H1 (cell line): ENCODE measurements at regions not wholly inside any gene's neighbourhood (a gene's known extent, or its start where the extent isn't known, plus 50 kb on each side); places are given as distances from the start of the nearest gene placed in this dataset.
"Not testable (repeated sequence)": the region's sequence is repeated elsewhere in the genome, so short reads cannot be mapped to it uniquely, and the experiment has no call there.

Source experiments
- CTCF ChIA-PET: fragments of 300-600 bp; sonication (Branson Sonifier 250); formaldehyde crosslinking; loops from one replicate; lab custom pipeline; 2021; ENCODE audit not compliant: partially characterized antibody; lab: Charles Lee
- POLR2A ChIA-PET: fragments of 300-600 bp; sonication (Branson Sonifier 250); formaldehyde crosslinking; loops from one replicate; lab custom pipeline; 2021; ENCODE audit warnings: inconsistent platforms; ENCODE audit not compliant: partially characterized antibody; lab: Charles Lee
- DNase-seq, 2 experiments: peaks; one replicate each; pipeline versions ENCODE4 v3.0.0 to v3.0.0-alpha.2; 2010 to 2022; ENCODE audit warnings: low spot score in 2 of 2, low read depth in 1 of 2, mixed read lengths in 1 of 2
- FAIRE-seq: peaks from 2 replicates; lab custom pipeline; 2011; peaks lifted over from hg19 to GRCh38; lab: Jason Lieb, UNC
- H2AFZ ChIP-seq: 2 replicates; pipeline ENCODE4 v1.8.1; 2012; ENCODE audit warnings: low read length, inconsistent platforms
- H2AK5ac ChIP-seq: 2 replicates; pipeline ENCODE4 v1.6.1; 2013; ENCODE audit warnings: low read depth, low read length
- H2BK120ac ChIP-seq: replicated peaks from 2 replicates; pipeline ENCODE3; 2013; ENCODE audit warnings: low read depth, low read length, inconsistent platforms
- H2BK12ac ChIP-seq: 2 replicates; pipeline ENCODE4 v1.6.1; 2013; ENCODE audit warnings: low read depth, low read length
- H2BK15ac ChIP-seq: 2 replicates; pipeline ENCODE4 v1.6.1; 2013; ENCODE audit warnings: low read length
- H2BK20ac ChIP-seq: 2 replicates; pipeline ENCODE4 v1.6.1; 2013; ENCODE audit warnings: low read length
- H2BK5ac ChIP-seq: 2 replicates; pipeline ENCODE4 v1.6.1; 2013; ENCODE audit warnings: low read depth, low read length
- H3K14ac ChIP-seq: 2 replicates; pipeline ENCODE4 v1.6.1; 2013; ENCODE audit warnings: inconsistent platforms; ENCODE audit not compliant: insufficient read length
- H3K18ac ChIP-seq: 2 replicates; pipeline ENCODE4 v1.6.1; 2013; ENCODE audit warnings: low read length; ENCODE audit errors: extremely low read depth
- H3K23ac ChIP-seq: 2 replicates; pipeline ENCODE4 v1.6.1; 2013; ENCODE audit warnings: inconsistent platforms; ENCODE audit not compliant: insufficient read length
- H3K23me2 ChIP-seq: 2 replicates; pipeline ENCODE4 v1.6.1; 2013; ENCODE audit warnings: low read depth, low read length
- H3K27ac ChIP-seq: 2 replicates; pipeline ENCODE4 v1.6.1; 2011; ENCODE audit warnings: low read depth, low read length, inconsistent platforms
- H3K27me3 ChIP-seq, 4 experiments: replicated peaks in 1 of 4; 1 replicate in 1 of 4; 2 replicates in 3 of 4; pipeline versions ENCODE4 v1.6.1 to v1.8.1; 2011 to 2013; ENCODE audit warnings: low read length in 3 of 4, mild to moderate bottlenecking in 3 of 4, inconsistent platforms in 2 of 4, mixed read lengths in 2 of 4, moderate library complexity in 1 of 4; ENCODE audit not compliant: control insufficient read depth in 3 of 4, insufficient read depth in 3 of 4; ENCODE audit errors: extremely low read depth in 1 of 4
- H3K36me3 ChIP-seq, 4 experiments: 2 replicates each; pipeline versions ENCODE4 v1.6.1 to v1.8.1; 2011 to 2013; ENCODE audit warnings: mild to moderate bottlenecking in 4 of 4, low read length in 3 of 4, moderate library complexity in 2 of 4, control low read depth in 1 of 4, inconsistent platforms in 1 of 4; ENCODE audit not compliant: insufficient read depth in 4 of 4, control insufficient read depth in 2 of 4
- H3K4ac ChIP-seq: replicated peaks from 2 replicates; pipeline ENCODE3; 2013; ENCODE audit warnings: low read length, low read depth, mixed read lengths, inconsistent platforms; ENCODE audit not compliant: insufficient read length
- H3K4me1 ChIP-seq, 4 experiments: replicated peaks in 1 of 4; 1 replicate in 1 of 4; 2 replicates in 3 of 4; pipeline versions ENCODE4 v1.6.1 to v1.8.1; 2011 to 2013; ENCODE audit warnings: low read length in 3 of 4, inconsistent platforms in 2 of 4, mixed read lengths in 1 of 4; ENCODE audit not compliant: insufficient read depth in 4 of 4, control insufficient read depth in 3 of 4
- H3K4me2 ChIP-seq, 2 experiments: 2 replicates each; pipeline versions ENCODE4 v1.6.1 to v1.8.1; 2011 to 2013; ENCODE audit warnings: low read depth in 2 of 2, low read length in 2 of 2, control low read depth in 1 of 2, inconsistent platforms in 1 of 2, mild to moderate bottlenecking in 1 of 2; ENCODE audit not compliant: insufficient read depth in 1 of 2
- H3K4me3 ChIP-seq, 4 experiments: fragments of 200-600, 300-600 bp in 1 of 4; sonication (generic), shearing (Covaris generic), sonication (Bioruptor Twin) in 1 of 4; 2 replicates each; pipeline versions ENCODE4 v1.5.1 to v1.8.1; 2011 to 2016; ENCODE audit warnings: low read length in 4 of 4, low read depth in 3 of 4, control low read depth in 2 of 4, inconsistent platforms in 2 of 4, mild to moderate bottlenecking in 2 of 4, mixed read lengths in 1 of 4, moderate library complexity in 1 of 4; ENCODE audit not compliant: insufficient read depth in 2 of 4; ENCODE audit errors: extremely low read depth in 1 of 4
- H3K56ac ChIP-seq: replicated peaks from 2 replicates; pipeline ENCODE3; 2013; ENCODE audit warnings: low read depth, mild to moderate bottlenecking, mixed read lengths, low read length, inconsistent platforms; ENCODE audit not compliant: insufficient read length
- H3K79me1 ChIP-seq: 2 replicates; pipeline ENCODE4 v1.6.1; 2013; ENCODE audit warnings: low read depth, low read length, control low read depth
- H3K79me2 ChIP-seq, 2 experiments: 2 replicates each; pipeline versions ENCODE4 v1.6.1 to v1.8.1; 2012 to 2013; ENCODE audit warnings: low read length in 2 of 2, mild to moderate bottlenecking in 2 of 2, inconsistent platforms in 1 of 2; ENCODE audit not compliant: insufficient read depth in 2 of 2, control insufficient read depth in 1 of 2
- H3K9ac ChIP-seq, 4 experiments: replicated peaks in 1 of 4; 1 replicate in 1 of 4; 2 replicates in 3 of 4; pipeline versions ENCODE4 v1.6.1 to v1.8.1; 2011 to 2013; ENCODE audit warnings: low read depth in 3 of 4, low read length in 3 of 4, control low read depth in 2 of 4, mild to moderate bottlenecking in 2 of 4, moderate library complexity in 2 of 4, inconsistent platforms in 1 of 4; ENCODE audit errors: extremely low read depth in 1 of 4
- H3K9me3 ChIP-seq, 2 experiments: 2 replicates each; pipeline versions ENCODE4 v1.6.1 to v1.8.1; 2012 to 2013; ENCODE audit warnings: mild to moderate bottlenecking in 2 of 2, moderate library complexity in 2 of 2, control low read depth in 1 of 2, inconsistent platforms in 1 of 2, low read depth in 1 of 2, low read length in 1 of 2, mixed read lengths in 1 of 2; ENCODE audit not compliant: insufficient read depth in 2 of 2
- H4K20me1 ChIP-seq, 2 experiments: replicated peaks in 1 of 2; 2 replicates each; pipeline versions ENCODE3 to v1.8.1; 2011 to 2013; ENCODE audit warnings: inconsistent platforms in 2 of 2, low read length in 2 of 2, mild to moderate bottlenecking in 1 of 2; ENCODE audit not compliant: insufficient read depth in 2 of 2, control insufficient read depth in 1 of 2
- H4K5ac ChIP-seq: 2 replicates; pipeline ENCODE4 v1.6.1; 2013; ENCODE audit warnings: low read length, low read depth, mixed read lengths, inconsistent platforms; ENCODE audit not compliant: insufficient read length
- H4K8ac ChIP-seq: 2 replicates; pipeline ENCODE4 v1.8.0; 2013; ENCODE audit warnings: mild to moderate bottlenecking, moderate library complexity, low read length, inconsistent platforms; ENCODE audit not compliant: insufficient read depth; ENCODE audit errors: extremely low read depth
- H4K91ac ChIP-seq: replicated peaks from 2 replicates; pipeline ENCODE3; 2013; ENCODE audit warnings: low read length, mixed read lengths, inconsistent platforms; ENCODE audit not compliant: insufficient read length
- WGBS, 2 experiments: shearing (Covaris generic) in 1 of 2; methylation state at CpG; one replicate each; pipeline versions ENCODE4 v1.1.6 to v1.1.7; 2013 to 2015; ENCODE audit warnings: low lambda C conversion rate in 2 of 2, mixed read lengths in 2 of 2, inconsistent platforms in 1 of 2, low coverage in 1 of 2, missing lambda C conversion rate in 1 of 2; ENCODE audit not compliant: insufficient replicate concordance in 2 of 2, insufficient coverage in 1 of 2, insufficient read length in 1 of 2; ENCODE audit errors: extremely low coverage in 1 of 2, missing lambda C conversion rate in 1 of 2; 5-methylcytosine and 5-hydroxymethylcytosine counted together

DNA sequence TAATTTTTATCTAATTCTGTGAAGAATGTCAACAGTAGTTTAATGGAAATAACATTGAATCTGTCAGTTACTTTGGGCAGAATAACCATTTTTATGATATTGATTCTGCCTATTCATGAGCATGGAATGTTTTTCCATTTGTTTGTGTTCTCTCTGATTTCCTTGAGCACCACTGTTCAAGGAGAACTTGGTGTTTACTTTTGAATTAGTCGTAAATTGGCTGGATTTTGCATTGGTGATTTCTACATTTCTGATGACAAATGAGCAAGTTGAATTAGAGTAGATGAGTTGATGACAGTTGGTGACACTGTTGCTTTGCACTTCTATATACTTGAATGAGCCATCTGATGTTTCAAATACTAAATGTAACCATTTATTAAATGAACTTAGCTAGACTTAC is 1007.3 kb upstream of the ADAMTS5 start:
- H3K4ac ChIP-seq, H2AFZ ChIP-seq, H4K5ac ChIP-seq, H3K79me1 ChIP-seq, H3K4me1 ChIP-seq, CTCF ChIA-PET, H2BK20ac ChIP-seq, H3K56ac ChIP-seq, H3K4me3 ChIP-seq, H3K4me2 ChIP-seq, H3K27me3 ChIP-seq, H3K18ac ChIP-seq, FAIRE-seq, H2BK5ac ChIP-seq, POLR2A ChIA-PET, H3K23me2 ChIP-seq, H2BK15ac ChIP-seq, H3K36me3 ChIP-seq, H3K14ac ChIP-seq, H4K20me1 ChIP-seq, H3K9me3 ChIP-seq, H2AK5ac ChIP-seq, H3K79me2 ChIP-seq, H3K9ac ChIP-seq, DNase-seq, H4K8ac ChIP-seq, H2BK12ac ChIP-seq, H2BK120ac ChIP-seq, H4K91ac ChIP-seq, H3K23ac ChIP-seq, H3K27ac ChIP-seq: not testable (repeated sequence)
- WGBS, 2 experiments, result 82% methylated on average over 1 of the region's 1 CpG; no CpG with 5 or more reads in 1 of the 2 experiments

DNA sequence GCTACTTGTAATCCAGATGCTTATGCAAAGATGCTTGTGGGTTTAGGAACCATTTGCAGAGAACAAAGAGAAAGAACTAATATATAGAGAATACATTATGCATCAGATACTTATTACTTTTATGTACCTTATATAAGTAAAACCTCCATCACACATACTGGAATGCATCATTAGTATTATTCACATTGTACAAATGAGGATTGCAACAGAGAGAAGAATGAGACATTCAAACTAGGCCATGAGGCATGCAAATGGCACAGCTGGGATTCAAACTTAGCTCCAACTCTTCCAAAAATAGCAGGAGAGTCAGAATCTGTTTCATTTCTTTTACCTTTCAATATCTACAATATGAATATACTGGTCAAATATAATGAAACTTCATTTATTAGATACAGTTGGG is 1001.4 kb upstream of the ADAMTS5 start:
- CTCF ChIA-PET, H3K27ac ChIP-seq, H3K4ac ChIP-seq, H4K5ac ChIP-seq, H3K36me3 ChIP-seq, H3K79me2 ChIP-seq, H4K91ac ChIP-seq, H3K9ac ChIP-seq, H2AFZ ChIP-seq, H3K56ac ChIP-seq, H3K23ac ChIP-seq, H4K20me1 ChIP-seq, H3K4me3 ChIP-seq, H3K14ac ChIP-seq, H3K4me1 ChIP-seq, H2BK12ac ChIP-seq, POLR2A ChIA-PET, FAIRE-seq, H3K4me2 ChIP-seq, H2AK5ac ChIP-seq, H3K23me2 ChIP-seq, H3K79me1 ChIP-seq, DNase-seq, H2BK15ac ChIP-seq, H2BK120ac ChIP-seq, H3K9me3 ChIP-seq, H3K27me3 ChIP-seq, H4K8ac ChIP-seq, H3K18ac ChIP-seq, H2BK20ac ChIP-seq, H2BK5ac ChIP-seq: not testable (repeated sequence)
